OCI-LY1 (cell line): ENCODE measurements at regions not wholly inside any gene's neighbourhood (a gene's known extent, or its start where the extent isn't known, plus 50 kb on each side); places are given as distances from the start of the nearest gene placed in this dataset.

Experiments
- H2AFZ ChIP-seq: fragments of 200-600 bp; sonication (generic), shearing (Covaris generic); 2 replicates; pipeline ENCODE4 v1.6.0; 2014; ENCODE audit warnings: antibody characterized with exemption, mild to moderate bottlenecking, low read length
- H3F3A ChIP-seq: fragments of 200-600 bp; sonication (generic), shearing (Covaris generic); 2 replicates; pipeline ENCODE4 v1.6.0; 2014; ENCODE audit warnings: mild to moderate bottlenecking, antibody characterized with exemption, low read length, moderate library complexity; ENCODE audit not compliant: insufficient read depth
- H3K27ac ChIP-seq: fragments of 200-600 bp; sonication (generic); 2 replicates; pipeline ENCODE4 v1.5.1; 2014; ENCODE audit warnings: low read length, mixed run types, mild to moderate bottlenecking, low read depth; ENCODE audit not compliant: poor library complexity, severe bottlenecking
- H3K27me3 ChIP-seq: fragments of 200-600 bp; sonication (generic); 2 replicates; pipeline ENCODE4 v1.6.0; 2014; ENCODE audit warnings: antibody characterized with exemption, mild to moderate bottlenecking, low read length, moderate library complexity; ENCODE audit not compliant: insufficient read depth
- H3K36me3 ChIP-seq: fragments of 200-600 bp; sonication (generic); 2 replicates; pipeline ENCODE4 v1.6.1; 2014; ENCODE audit warnings: mild to moderate bottlenecking, antibody characterized with exemption, low read length, moderate library complexity, mixed read lengths; ENCODE audit not compliant: insufficient read depth
- H3K4me1 ChIP-seq: fragments of 200-600 bp; sonication (generic); 2 replicates; pipeline ENCODE4 v1.5.1; 2014; ENCODE audit warnings: mild to moderate bottlenecking, low read length, moderate library complexity; ENCODE audit not compliant: insufficient read depth, severe bottlenecking
- H3K4me2 ChIP-seq: fragments of 200-600 bp; sonication (generic), shearing (Covaris generic); 2 replicates; pipeline ENCODE4 v1.6.1; 2014; ENCODE audit warnings: low read length
- H3K4me3 ChIP-seq: fragments of 200-600 bp; sonication (generic); 2 replicates; pipeline ENCODE4 v1.5.1; 2014; ENCODE audit warnings: low read length, low read depth, mild to moderate bottlenecking, mixed read lengths; ENCODE audit not compliant: poor library complexity, severe bottlenecking
- H3K79me2 ChIP-seq: fragments of 200-600 bp; shearing (Covaris generic); 2 replicates; pipeline ENCODE4 v1.6.1; 2016; ENCODE audit warnings: mixed run types, low read length, mixed read lengths; ENCODE audit not compliant: insufficient read depth
- H3K9ac ChIP-seq: fragments of 200-600 bp; sonication (generic), shearing (Covaris generic); 2 replicates; pipeline ENCODE4 v1.6.1; 2014; ENCODE audit warnings: mild to moderate bottlenecking, low read length, mixed read lengths
- H3K9me2 ChIP-seq: fragments of 200-600 bp; sonication (generic), shearing (Covaris generic); 2 replicates; pipeline ENCODE4 v1.6.1; 2014; ENCODE audit warnings: low read depth, mild to moderate bottlenecking, low read length, mixed read lengths
- H3K9me3 ChIP-seq: fragments of 200-600 bp; shearing (Covaris generic); 2 replicates; pipeline ENCODE4 v1.6.1; 2014; ENCODE audit warnings: low read length, mixed read lengths
- H4K20me1 ChIP-seq: fragments of 200-600 bp; sonication (generic), shearing (Covaris generic); 2 replicates; pipeline ENCODE4 v1.6.0; 2016; ENCODE audit warnings: mild to moderate bottlenecking, low read length; ENCODE audit not compliant: insufficient read depth
- EZH2 ChIP-seq: fragments of 200-600 bp; sonication (generic), shearing (Covaris generic); IDR thresholded peaks from 2 replicates; pipeline ENCODE4 v1.8.0; 2017; ENCODE audit warnings: borderline replicate concordance, mixed run types, mild to moderate bottlenecking, antibody characterized with exemption, low read length, moderate library complexity, mixed read lengths
- TF ChIP-seq, protein P1 (sequence below): fragments of 200-600 bp; sonication (generic), shearing (Covaris generic); IDR thresholded peaks from 2 replicates; pipeline ENCODE4 v1.5.1; 2017; ENCODE audit warnings: mild to moderate bottlenecking, antibody characterized with exemption, low read length, moderate library complexity, mixed read lengths

DNA sequence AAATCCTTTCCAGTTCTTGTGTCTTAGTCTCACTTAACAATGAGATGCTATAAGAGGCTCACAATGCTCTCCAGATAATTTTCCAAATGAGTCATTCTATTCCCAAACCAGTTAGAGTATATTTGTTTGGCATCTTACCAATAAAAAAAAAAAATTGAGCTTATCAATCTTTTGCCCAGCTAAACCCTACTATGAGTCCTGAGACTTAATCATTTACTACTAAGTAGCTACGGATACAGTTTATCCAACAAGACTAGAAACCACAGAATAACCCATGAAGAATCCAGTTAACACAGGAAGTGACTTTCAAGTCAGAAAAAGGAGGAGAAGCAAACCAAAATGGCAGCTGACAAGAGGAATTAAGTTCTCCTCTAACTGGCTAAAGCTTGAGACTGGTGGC lies 330.3 kb upstream of the XYLT1 start:
- no peak overlapping the region for H3K4me2 ChIP-seq
- H3K36me3 ChIP-seq = no peaks in the 10 kb centered on the region
- H3K9me3 ChIP-seq = no peaks in the 10 kb centered on the region
- no peak overlapping the region for H3K9ac ChIP-seq
- TF ChIP-seq, protein P1, sequence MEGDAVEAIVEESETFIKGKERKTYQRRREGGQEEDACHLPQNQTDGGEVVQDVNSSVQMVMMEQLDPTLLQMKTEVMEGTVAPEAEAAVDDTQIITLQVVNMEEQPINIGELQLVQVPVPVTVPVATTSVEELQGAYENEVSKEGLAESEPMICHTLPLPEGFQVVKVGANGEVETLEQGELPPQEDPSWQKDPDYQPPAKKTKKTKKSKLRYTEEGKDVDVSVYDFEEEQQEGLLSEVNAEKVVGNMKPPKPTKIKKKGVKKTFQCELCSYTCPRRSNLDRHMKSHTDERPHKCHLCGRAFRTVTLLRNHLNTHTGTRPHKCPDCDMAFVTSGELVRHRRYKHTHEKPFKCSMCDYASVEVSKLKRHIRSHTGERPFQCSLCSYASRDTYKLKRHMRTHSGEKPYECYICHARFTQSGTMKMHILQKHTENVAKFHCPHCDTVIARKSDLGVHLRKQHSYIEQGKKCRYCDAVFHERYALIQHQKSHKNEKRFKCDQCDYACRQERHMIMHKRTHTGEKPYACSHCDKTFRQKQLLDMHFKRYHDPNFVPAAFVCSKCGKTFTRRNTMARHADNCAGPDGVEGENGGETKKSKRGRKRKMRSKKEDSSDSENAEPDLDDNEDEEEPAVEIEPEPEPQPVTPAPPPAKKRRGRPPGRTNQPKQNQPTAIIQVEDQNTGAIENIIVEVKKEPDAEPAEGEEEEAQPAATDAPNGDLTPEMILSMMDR = no peak
- no peak for TF ChIP-seq EZH2
- no peaks in the 10 kb centered on the region for H3K9me2 ChIP-seq
- no peaks in the 10 kb centered on the region for H3K27me3 ChIP-seq
- no peaks in the 10 kb centered on the region for H3K79me2 ChIP-seq
- no peaks in the 10 kb centered on the region for H3F3A ChIP-seq
- H4K20me1 ChIP-seq = no peaks in the 10 kb centered on the region
- H3K4me3 ChIP-seq = no peak overlapping the region
- H3K27ac ChIP-seq = no peak overlapping the region
- H3K4me1 ChIP-seq = no peaks in the 10 kb centered on the region
- no peak overlapping the region for H2AFZ ChIP-seq

DNA sequence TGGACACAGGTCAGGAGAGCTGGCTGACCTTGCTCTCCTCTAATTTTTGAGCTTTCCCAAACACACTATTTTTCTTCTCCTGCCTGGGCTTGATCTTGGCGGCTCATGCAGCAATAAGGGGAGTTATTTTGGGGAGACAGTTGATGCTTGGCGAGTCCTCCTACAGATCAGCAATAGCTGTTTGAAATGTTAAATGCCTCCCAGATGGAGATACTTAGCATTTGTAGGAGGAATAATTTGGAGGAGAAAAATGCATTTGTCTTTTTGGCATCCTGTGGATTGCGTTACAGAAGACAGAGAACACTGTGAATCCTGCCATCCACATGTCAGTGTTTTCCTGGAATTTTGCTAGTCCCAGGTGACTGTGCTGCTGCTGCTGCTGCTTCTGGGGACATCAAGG lies 328.0 kb upstream of the XYLT1 start:
- Histone ChIP-seq H3K9ac (no peak overlapping the region), H2AFZ (no peak overlapping the region)
- TF ChIP-seq EZH2 = no peak
- TF ChIP-seq, protein P1 = no peak

DNA sequence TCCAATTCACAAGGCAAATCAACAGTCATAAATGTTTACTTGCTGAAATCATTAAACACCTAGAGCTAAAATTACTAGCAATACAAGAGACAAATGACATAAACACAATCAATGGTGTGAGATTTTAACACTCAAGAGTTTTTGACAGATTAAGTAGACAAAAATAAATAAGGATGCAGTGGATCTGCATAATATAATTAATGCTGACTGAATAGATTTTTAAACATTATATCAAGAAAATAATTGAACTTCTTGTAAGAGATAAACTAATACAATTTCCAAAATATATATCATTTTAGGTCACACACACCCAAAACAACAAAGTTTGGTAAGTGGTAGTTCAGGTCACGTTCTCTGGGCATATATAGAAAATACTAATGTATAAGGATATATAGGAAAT lies 322.6 kb upstream of the XYLT1 start:
- no peaks in the 10 kb centered on the region for H3K4me1 ChIP-seq
- no peaks in the 10 kb centered on the region for H3F3A ChIP-seq
- no peaks in the 10 kb centered on the region for H3K9me3 ChIP-seq
- H2AFZ ChIP-seq = no peak overlapping the region
- no peak overlapping the region for H3K27ac ChIP-seq
- no peaks in the 10 kb centered on the region for H3K36me3 ChIP-seq
- no peaks in the 10 kb centered on the region for H3K9me2 ChIP-seq
- no peaks in the 10 kb centered on the region for H3K79me2 ChIP-seq
- H3K4me3 ChIP-seq = no peak overlapping the region
- no peak overlapping the region for H3K9ac ChIP-seq
- TF ChIP-seq EZH2 = no peak
- TF ChIP-seq, protein P1 = no peak
- H4K20me1 ChIP-seq = no peaks in the 10 kb centered on the region
- no peak overlapping the region for H3K4me2 ChIP-seq
- no peaks in the 10 kb centered on the region for H3K27me3 ChIP-seq

More for the DNA sequence above, 328.0 kb upstream of the XYLT1 start:
- no peaks in the 10 kb centered on the region for H3F3A ChIP-seq
- H3K27ac ChIP-seq = no peak overlapping the region
- H3K4me2 ChIP-seq = no peak overlapping the region
- H3K9me2 ChIP-seq = no peaks in the 10 kb centered on the region
- H3K36me3 ChIP-seq = no peaks in the 10 kb centered on the region
- H3K9me3 ChIP-seq = no peaks in the 10 kb centered on the region
- no peak overlapping the region for H3K4me3 ChIP-seq
- H3K4me1 ChIP-seq = no peaks in the 10 kb centered on the region
- no peaks in the 10 kb centered on the region for H3K27me3 ChIP-seq
- H3K79me2 ChIP-seq = no peaks in the 10 kb centered on the region
- no peaks in the 10 kb centered on the region for H4K20me1 ChIP-seq
